HEK293T (cell line): ENCODE measurements at regions not wholly inside any gene's neighbourhood (a gene's known extent, or its start where the extent isn't known, plus 50 kb on each side); places are given as distances from the start of the nearest gene placed in this dataset.

Experiments used
- CTBP1 ChIP-seq: fragments of 450-650 bp; IDR thresholded peaks from 2 replicates; pipeline ENCODE4 v1.6.1; 2016; ENCODE audit warnings: borderline replicate concordance
- ELF4 ChIP-seq: fragments of 450-650 bp; IDR thresholded peaks from 2 replicates; pipeline ENCODE4 v1.6.1; 2017; ENCODE audit warnings: antibody characterized with exemption
- FOXK2 ChIP-seq: fragments of 450-650 bp; IDR thresholded peaks from 2 replicates; pipeline ENCODE4 v1.6.1; 2016; ENCODE audit warnings: mild to moderate bottlenecking
- FOXM1 ChIP-seq: fragments of 450-650 bp; IDR thresholded peaks from 2 replicates; pipeline ENCODE4 v1.6.1; 2017; ENCODE audit warnings: mild to moderate bottlenecking, borderline replicate concordance
- L3MBTL2 ChIP-seq: fragments of 450-650 bp; conservative IDR thresholded peaks from 2 replicates; pipeline ENCODE4 v1.6.1; 2016; ENCODE audit warnings: mild to moderate bottlenecking
- TARDBP ChIP-seq: fragments of 450-650 bp; IDR thresholded peaks from 2 replicates; pipeline ENCODE4 v1.6.1; 2016

DNA sequence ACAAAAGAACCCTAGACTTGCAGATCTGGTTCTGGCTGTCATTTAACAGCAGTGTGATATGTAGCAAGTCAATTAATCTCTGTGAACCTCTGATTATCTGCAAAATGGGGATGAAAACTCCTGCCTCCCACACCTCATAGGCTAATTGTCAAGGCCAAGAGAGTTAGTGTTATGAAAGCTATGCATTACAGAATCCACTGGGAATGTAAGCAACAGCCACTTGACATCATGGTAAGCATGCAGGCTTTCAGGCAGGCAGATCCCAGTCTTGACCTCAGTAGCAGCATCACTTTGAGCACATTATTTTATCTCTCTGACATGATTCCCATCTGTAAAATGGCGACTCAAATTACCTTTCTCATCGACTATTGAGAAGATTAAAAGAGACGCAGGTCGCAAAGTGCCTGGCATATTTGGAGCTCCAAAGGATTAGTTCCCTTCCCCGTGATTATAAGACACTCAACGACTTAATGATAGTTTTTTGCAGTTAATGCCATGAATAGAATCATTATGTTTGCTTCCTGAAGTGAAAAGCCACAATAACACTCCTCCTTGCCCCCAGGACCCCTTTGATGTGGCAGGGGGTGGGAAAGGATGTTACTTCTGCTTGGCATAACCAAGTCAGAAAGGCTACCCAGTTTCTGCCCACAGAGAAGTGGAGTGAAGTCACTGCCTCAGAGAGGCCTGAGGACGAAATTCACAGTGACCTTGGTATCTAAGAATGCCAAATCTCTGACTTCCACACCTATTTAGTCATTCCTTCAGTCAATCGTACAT, 273.0 kb upstream of the NFIA start:
- TF ChIP-seq FOXM1 (no peak), CTBP1 (no peak), L3MBTL2 (no peak), ELF4 (no peak), FOXK2 (no peak), TARDBP (no peak)
